Activated naive CD4-positive, alpha-beta T cell treated with anti-CD3 and anti-CD28 coated beads for 36 hours (primary cell): ENCODE measurements at regions not wholly inside any gene's neighbourhood (a gene's known extent, or its start where the extent isn't known, plus 50 kb on each side); places are given as distances from the start of the nearest gene placed in this dataset.

Experiments used
- CTCF ChIA-PET: fragments of 350-600 bp; sonication (Branson Sonifier 250); formaldehyde crosslinking; loops from one replicate; lab custom pipeline; 2021; ENCODE audit warnings: antibody characterized with exemption; lab: Charles Lee
- DNase-seq: peaks from one replicate; pipeline ENCODE4 v3.0.0-alpha.2; 2020
- H3K27ac Mint-ChIP-seq: one replicate; pipeline ENCODE4 v1.8.0; 2021; ENCODE audit warnings: mild to moderate bottlenecking, mixed read lengths
- H3K27me3 Mint-ChIP-seq: one replicate; pipeline ENCODE4 v1.8.0; 2021; ENCODE audit warnings: low read depth, mixed read lengths
- H3K36me3 Mint-ChIP-seq: one replicate; pipeline ENCODE4 v1.8.0; 2021; ENCODE audit warnings: low read depth, mixed read lengths
- H3K4me1 Mint-ChIP-seq: one replicate; pipeline ENCODE4 v1.8.0; 2021; ENCODE audit warnings: low read depth, mixed read lengths
- H3K4me3 Mint-ChIP-seq: one replicate; pipeline ENCODE4 v1.8.0; 2021; ENCODE audit warnings: mild to moderate bottlenecking, moderate library complexity, mixed read lengths
- H3K9me3 Mint-ChIP-seq: one replicate; pipeline ENCODE4 v1.8.0; 2021; ENCODE audit warnings: mixed read lengths
- intact Hi-C: fragments of 100-400 bp; cut with micrococcal nuclease; formaldehyde crosslinking; loops from one replicate; pipeline ENCODE4 v1.15.1; 2023

DNA sequence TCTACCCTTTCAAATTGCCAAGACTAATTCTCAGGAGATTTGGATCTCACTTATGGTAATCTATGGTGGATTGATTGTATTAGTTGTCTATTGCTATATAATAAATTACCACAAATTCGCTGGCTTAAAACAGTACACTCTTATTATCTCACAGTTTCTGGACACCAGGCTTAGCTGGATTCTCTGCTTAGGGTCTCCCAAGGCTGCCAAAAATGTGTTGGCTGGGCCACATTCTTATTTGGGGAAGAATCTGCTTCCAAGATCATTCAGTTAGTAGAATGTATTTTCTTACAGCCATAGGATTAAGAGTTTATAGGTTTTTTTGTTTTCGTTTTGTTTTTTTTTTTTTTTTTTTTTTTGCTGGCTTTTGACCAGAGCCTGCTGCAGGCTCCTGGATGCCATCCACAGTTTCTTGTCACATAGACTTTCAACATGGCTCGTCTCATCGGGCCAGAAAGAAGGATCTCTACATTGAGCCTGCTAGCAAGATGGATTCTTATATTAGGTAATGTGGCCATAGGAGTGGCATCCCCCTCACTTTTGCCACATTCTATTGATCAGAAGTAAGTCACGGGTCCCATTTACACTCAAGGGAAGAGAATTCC is 415.3 kb downstream of the KIF2B start:
- Mint-ChIP-seq H3K36me3 (no peaks in the 10 kb centered on the region), H3K4me3 (no peak overlapping the region)
- CTCF ChIA-PET: interaction anchor here (0.7 kb wide), 1 partner anchor 1448 kb away, joined by 3 read pairs; no protein-coding TSS in a partner anchor

DNA sequence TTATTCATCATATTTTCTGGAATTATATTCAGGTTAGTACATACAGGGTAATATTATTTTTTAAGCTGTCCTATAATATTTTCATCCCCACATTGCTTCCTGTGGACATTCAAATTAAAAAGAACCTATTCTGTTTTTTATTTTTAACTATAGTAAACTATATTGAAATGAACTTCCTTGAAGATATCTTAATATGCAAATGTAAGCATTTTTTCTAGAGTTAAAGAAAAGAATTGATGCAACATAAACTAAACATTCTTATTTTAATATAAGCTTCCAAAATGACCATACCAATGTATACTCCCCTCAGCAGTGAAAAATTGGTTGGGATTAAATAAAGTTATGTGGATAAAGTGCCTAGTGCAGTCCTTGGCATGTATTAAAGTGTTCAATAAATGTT is 416.6 kb downstream of the KIF2B start:
- Mint-ChIP-seq H3K27me3 (no peaks in the 10 kb centered on the region), H3K9me3 (peaks cover 6% of the 10 kb centered on the region), H3K36me3 (no peaks in the 10 kb centered on the region), H3K4me3 (no peak overlapping the region), H3K27ac (no peak overlapping the region), H3K4me1 (no peaks in the 10 kb centered on the region)
- intact Hi-C loops: no loop called here
- CTCF ChIA-PET: no interaction called here
- DNase-seq: no peak

More for the DNA sequence above, 415.3 kb downstream of the KIF2B start:
- Mint-ChIP-seq H3K4me1 (no peaks in the 10 kb centered on the region), H3K27ac (no peak overlapping the region), H3K9me3 (peaks cover 7% of the 10 kb centered on the region), H3K27me3 (no peaks in the 10 kb centered on the region)
- DNase-seq: no peak
- intact Hi-C loops: no loop called here

DNA sequence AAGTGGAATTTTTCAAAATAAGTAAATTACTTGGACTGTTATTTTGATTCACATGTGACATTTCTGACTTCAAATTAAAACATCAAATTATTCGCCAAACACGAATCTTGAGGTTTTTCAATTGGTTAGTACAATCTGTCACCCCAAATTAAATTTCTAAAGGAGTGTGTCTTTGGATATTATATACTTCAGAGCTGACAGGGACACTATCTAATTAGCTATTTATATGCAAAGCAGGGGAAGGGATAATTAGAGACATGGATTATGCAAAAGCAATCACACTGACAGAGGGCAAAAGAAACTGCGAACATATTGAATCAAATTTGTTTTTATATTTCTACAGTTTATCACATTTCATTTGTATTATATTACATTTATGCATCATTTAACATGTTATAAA is 433.0 kb downstream of the KIF2B start:
- Mint-ChIP-seq H3K4me3 (no peak overlapping the region), H3K27me3 (no peaks in the 10 kb centered on the region)

GRCh38 chr17:54256401-54256929 is 433.7 kb downstream of the KIF2B start:
- Mint-ChIP-seq H3K4me1 (no peaks in the 10 kb centered on the region), H3K4me3 (no peak overlapping the region), H3K36me3 (no peaks in the 10 kb centered on the region), H3K27ac (no peak overlapping the region), H3K9me3 (peaks cover 3% of the 10 kb centered on the region), H3K27me3 (no peaks in the 10 kb centered on the region)
- CTCF ChIA-PET: no interaction called here
- no peak for DNase-seq
- intact Hi-C loops: no loop called here

More for the DNA sequence above, 433.0 kb downstream of the KIF2B start:
- CTCF ChIA-PET: no interaction called here
- intact Hi-C loops: no loop called here
- Mint-ChIP-seq H3K9me3 (peaks cover 3% of the 10 kb centered on the region), H3K4me1 (no peaks in the 10 kb centered on the region), H3K27ac (no peak overlapping the region), H3K36me3 (no peaks in the 10 kb centered on the region)
- DNase-seq: no peak

DNA sequence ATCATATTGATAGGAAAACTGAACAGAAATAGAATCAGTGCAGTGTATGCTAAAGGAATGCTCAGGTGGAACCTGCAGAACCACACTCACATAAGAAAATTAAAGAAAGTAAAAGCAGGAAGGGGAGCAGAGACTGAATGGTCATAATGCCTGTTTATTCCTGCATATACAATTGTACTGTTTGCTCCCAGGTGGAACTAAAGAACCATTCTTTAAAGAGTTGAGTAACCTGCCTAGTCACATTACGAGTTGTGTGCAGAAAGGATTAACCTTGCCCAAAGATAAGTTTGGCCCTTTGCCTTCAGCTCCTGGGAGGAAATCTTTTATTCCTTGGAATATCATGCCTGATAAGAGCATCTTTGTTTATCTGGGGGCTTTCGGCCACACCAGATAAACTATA is 434.7 kb downstream of the KIF2B start:
- H3K9me3 Mint-ChIP-seq: peaks cover 3% of the 10 kb centered on the region
- H3K4me1 Mint-ChIP-seq: no peaks in the 10 kb centered on the region
- no peak overlapping the region for H3K4me3 Mint-ChIP-seq
- CTCF ChIA-PET: no interaction called here
- H3K36me3 Mint-ChIP-seq: no peaks in the 10 kb centered on the region
- intact Hi-C loops: no loop called here
- no peak for DNase-seq
- H3K27ac Mint-ChIP-seq: no peak overlapping the region
- H3K27me3 Mint-ChIP-seq: no peaks in the 10 kb centered on the region

DNA sequence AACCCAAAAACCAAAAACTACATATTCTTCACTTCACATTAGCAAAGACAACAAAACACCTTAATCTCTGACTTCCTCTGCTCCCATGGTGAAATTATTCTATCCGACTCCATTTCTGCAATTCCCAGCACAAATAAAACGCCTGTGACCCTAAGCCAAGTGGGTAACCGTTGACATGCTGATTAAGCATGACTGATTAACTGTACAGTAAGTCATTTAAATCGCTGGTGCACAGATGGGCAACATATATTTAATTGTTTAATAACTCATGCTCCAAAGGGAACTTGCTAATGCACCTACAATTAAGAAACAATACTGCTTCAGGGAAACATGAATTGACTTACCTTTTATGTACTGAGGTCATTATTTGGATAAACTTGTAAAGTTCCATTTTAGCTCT is 436.7 kb downstream of the KIF2B start:
- Mint-ChIP-seq H3K36me3 (no peaks in the 10 kb centered on the region), H3K4me1 (no peaks in the 10 kb centered on the region), H3K27ac (no peak overlapping the region), H3K27me3 (no peaks in the 10 kb centered on the region), H3K9me3 (peaks cover 7% of the 10 kb centered on the region), H3K4me3 (no peak overlapping the region)
- intact Hi-C loops: no loop called here
- CTCF ChIA-PET: no interaction called here
- no peak for DNase-seq

DNA sequence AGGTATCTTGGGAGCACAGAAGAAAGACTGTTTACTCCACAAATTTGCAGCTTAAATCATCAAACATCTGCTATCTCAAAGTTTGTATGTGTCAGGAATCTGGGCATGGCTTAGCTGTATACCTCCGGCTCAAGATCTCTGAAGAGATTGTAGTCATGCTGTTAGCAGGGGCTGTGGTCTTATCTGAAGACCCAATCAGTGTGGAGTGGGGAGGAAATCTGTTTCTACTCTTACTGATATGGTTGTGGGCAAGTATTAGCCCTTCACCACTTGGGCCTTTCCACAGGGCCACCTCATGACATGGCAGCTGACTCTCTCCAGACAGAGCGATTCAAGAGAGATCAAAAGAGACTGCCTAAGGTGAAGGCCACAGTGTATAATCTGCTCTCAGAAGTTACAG is 438.7 kb downstream of the KIF2B start:
- CTCF ChIA-PET: no interaction called here
- DNase-seq: no peak
- intact Hi-C loops: no loop called here
- H3K36me3 Mint-ChIP-seq: no peaks in the 10 kb centered on the region
- peaks cover 11% of the 10 kb centered on the region for H3K9me3 Mint-ChIP-seq
- H3K27me3 Mint-ChIP-seq: no peaks in the 10 kb centered on the region
- no peak overlapping the region for H3K4me3 Mint-ChIP-seq
- no peak overlapping the region for H3K27ac Mint-ChIP-seq
- H3K4me1 Mint-ChIP-seq: no peaks in the 10 kb centered on the region

DNA sequence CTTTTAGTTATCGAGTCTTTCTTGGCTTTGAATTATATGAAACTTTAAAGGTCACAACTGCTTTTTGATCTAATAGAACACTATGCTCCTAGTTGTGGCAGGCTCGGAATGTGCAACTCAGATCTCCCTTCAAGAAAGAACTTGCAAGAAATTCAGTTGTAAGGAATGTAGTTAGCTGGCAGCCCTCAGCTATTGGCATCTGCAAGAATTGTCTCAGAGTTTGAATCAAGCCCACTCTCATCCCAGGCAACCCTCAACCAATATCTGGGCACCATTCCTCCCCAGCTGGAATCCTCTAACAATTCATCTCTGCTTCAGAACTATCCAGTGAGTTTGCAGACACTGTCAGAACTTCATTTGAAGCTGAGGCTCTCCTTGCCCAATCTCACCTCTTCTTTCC is 447.2 kb downstream of the KIF2B start:
- H3K36me3 Mint-ChIP-seq: no peaks in the 10 kb centered on the region
- no peak for DNase-seq
- peaks cover 6% of the 10 kb centered on the region for H3K9me3 Mint-ChIP-seq
- no peaks in the 10 kb centered on the region for H3K4me1 Mint-ChIP-seq
- intact Hi-C loops: no loop called here
- CTCF ChIA-PET: no interaction called here
- H3K4me3 Mint-ChIP-seq: no peak overlapping the region
- no peak overlapping the region for H3K27ac Mint-ChIP-seq
- no peaks in the 10 kb centered on the region for H3K27me3 Mint-ChIP-seq

- no peak overlapping the region for H3K27ac Mint-ChIP-seq
- no peak for DNase-seq
- no peaks in the 10 kb centered on the region for H3K4me1 Mint-ChIP-seq
- CTCF ChIA-PET: no interaction called here
- H3K36me3 Mint-ChIP-seq: no peaks in the 10 kb centered on the region
- H3K27me3 Mint-ChIP-seq: no peaks in the 10 kb centered on the region
- intact Hi-C loops: no loop called here
- H3K4me3 Mint-ChIP-seq: no peak overlapping the region
- peaks cover 4% of the 10 kb centered on the region for H3K9me3 Mint-ChIP-seq
These were observed 447.8 kb downstream of the KIF2B start for GRCh38 chr17:54270499-54270898.

DNA sequence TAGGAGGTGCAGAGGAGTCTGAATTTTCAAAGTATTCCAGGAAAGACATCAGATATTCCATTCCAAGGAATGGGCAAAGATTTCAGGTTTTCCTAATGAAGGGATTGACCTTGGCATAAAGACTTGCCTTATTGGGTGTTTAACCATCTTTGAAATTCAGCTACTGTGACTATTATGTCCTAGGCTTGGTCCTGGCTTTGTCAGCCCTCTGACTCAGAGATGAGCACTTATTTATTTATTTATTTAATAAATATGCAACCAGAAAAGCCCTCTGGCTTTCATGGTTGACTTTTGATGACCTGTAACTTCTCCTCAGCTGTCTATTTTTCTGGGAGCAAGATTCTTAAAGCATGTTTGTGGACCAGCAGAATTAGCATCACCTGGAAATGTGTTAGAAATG is 455.1 kb downstream of the KIF2B start:
- H3K9me3 Mint-ChIP-seq: no peaks in the 10 kb centered on the region
- no peak overlapping the region for H3K27ac Mint-ChIP-seq
- no peak for DNase-seq
- H3K36me3 Mint-ChIP-seq: no peaks in the 10 kb centered on the region
- intact Hi-C loops: no loop called here
- H3K27me3 Mint-ChIP-seq: no peaks in the 10 kb centered on the region
- H3K4me1 Mint-ChIP-seq: no peaks in the 10 kb centered on the region
- H3K4me3 Mint-ChIP-seq: no peak overlapping the region
- CTCF ChIA-PET: no interaction called here

- H3K36me3 Mint-ChIP-seq: no peaks in the 10 kb centered on the region
- no peaks in the 10 kb centered on the region for H3K27me3 Mint-ChIP-seq
- H3K4me1 Mint-ChIP-seq: no peaks in the 10 kb centered on the region
- CTCF ChIA-PET: no interaction called here
- no peak for DNase-seq
- no peak overlapping the region for H3K4me3 Mint-ChIP-seq
- H3K9me3 Mint-ChIP-seq: no peaks in the 10 kb centered on the region
- no peak overlapping the region for H3K27ac Mint-ChIP-seq
- intact Hi-C loops: no loop called here
These were observed 458.0 kb downstream of the KIF2B start for GRCh38 chr17:54280741-54281140.

GRCh38 chr17:54282886-54283285 is 460.2 kb downstream of the KIF2B start:
- intact Hi-C loops: no loop called here
- DNase-seq: no peak
- CTCF ChIA-PET: no interaction called here
- Mint-ChIP-seq H3K4me3 (no peak overlapping the region), H3K9me3 (no peaks in the 10 kb centered on the region), H3K27ac (no peak overlapping the region), H3K36me3 (no peaks in the 10 kb centered on the region), H3K27me3 (no peaks in the 10 kb centered on the region), H3K4me1 (no peaks in the 10 kb centered on the region)

- intact Hi-C loops: no loop called here
- DNase-seq: no peak
- H3K36me3 Mint-ChIP-seq: no peaks in the 10 kb centered on the region
- H3K9me3 Mint-ChIP-seq: peaks cover 3% of the 10 kb centered on the region
- CTCF ChIA-PET: no interaction called here
- no peaks in the 10 kb centered on the region for H3K27me3 Mint-ChIP-seq
- H3K27ac Mint-ChIP-seq: no peak overlapping the region
- H3K4me3 Mint-ChIP-seq: no peak overlapping the region
- H3K4me1 Mint-ChIP-seq: no peaks in the 10 kb centered on the region
These were observed 484.6 kb downstream of the KIF2B start for GRCh38 chr17:54307351-54307750.
